Epithelial cell of prostate (primary cell): ENCODE measurements at regions not wholly inside any gene's neighbourhood (a gene's known extent, or its start where the extent isn't known, plus 50 kb on each side); places are given as distances from the start of the nearest gene placed in this dataset.

ENCODE experiments used
- DNase-seq: peaks from one replicate; pipeline ENCODE4 v3.0.0-alpha.2; 2011; ENCODE audit warnings: low read depth, low spot score
- H3K27ac ChIP-seq: fragments of 450-650 bp; 2 replicates; pipeline ENCODE4 v1.5.1; 2017; ENCODE audit warnings: mild to moderate bottlenecking

DNA sequence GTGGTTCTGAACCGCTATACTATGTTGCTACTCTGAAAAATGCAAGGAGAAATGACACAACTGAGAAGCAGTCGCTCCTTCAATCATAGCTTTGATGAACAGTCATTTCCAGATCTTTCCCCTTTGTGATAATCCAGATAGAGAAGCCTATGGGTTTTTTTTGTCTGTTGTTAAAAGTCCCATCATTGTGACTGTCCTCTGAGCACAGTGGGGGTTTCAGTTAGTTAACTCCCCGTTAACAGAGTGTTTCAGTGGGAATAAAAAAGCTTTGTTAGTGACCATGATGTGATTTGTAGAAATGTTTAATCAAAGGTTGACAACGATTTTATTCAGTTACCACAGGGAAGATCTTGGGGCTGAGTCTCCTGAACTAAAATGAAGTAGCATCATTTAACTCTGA is 176.2 kb upstream of the MAOA start:
- H3K27ac ChIP-seq, result no peak overlapping the region
- no peak for DNase-seq

GRCh38 chrX:43481576-43481975 is 174.5 kb upstream of the MAOA start:
- no peak overlapping the region for H3K27ac ChIP-seq
- DNase-seq, result no peak

DNA sequence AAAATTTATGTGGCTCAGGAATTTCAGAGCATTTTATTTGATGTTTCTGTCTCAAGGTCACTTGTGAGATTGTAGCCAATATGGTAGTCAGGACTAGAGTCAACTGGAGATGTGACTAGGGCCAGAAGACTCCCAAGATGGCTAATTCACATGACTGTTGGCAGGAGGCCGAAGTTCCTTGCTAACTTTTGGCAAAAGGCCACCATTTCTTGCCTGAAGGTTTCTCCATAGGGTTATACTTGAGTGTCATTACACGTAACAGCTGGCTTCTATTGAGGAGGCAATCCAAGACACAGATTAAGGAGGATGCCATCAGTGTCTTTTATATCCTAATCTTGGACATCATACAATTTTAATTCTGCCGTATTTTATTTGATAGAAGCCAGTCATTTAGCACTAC is 162.3 kb upstream of the MAOA start:
- H3K27ac ChIP-seq, result no peak overlapping the region
- no peak for DNase-seq

GRCh38 chrX:43500246-43500645 is 155.9 kb upstream of the MAOA start:
- no peak for DNase-seq
- H3K27ac ChIP-seq, result no peak overlapping the region

- no peak overlapping the region for H3K27ac ChIP-seq
- no peak for DNase-seq
These were observed 155.0 kb upstream of the MAOA start for GRCh38 chrX:43500996-43501694.

GRCh38 chrX:43504394-43504793 is 151.7 kb upstream of the MAOA start:
- DNase-seq, result no peak

GRCh38 chrX:43505769-43506168 is 150.3 kb upstream of the MAOA start:
- DNase-seq, result peak; percentile 5
- no peak overlapping the region for H3K27ac ChIP-seq

More at GRCh38 chrX:43504394-43504793, 151.7 kb upstream of the MAOA start:
- H3K27ac ChIP-seq, result no peak overlapping the region

DNA sequence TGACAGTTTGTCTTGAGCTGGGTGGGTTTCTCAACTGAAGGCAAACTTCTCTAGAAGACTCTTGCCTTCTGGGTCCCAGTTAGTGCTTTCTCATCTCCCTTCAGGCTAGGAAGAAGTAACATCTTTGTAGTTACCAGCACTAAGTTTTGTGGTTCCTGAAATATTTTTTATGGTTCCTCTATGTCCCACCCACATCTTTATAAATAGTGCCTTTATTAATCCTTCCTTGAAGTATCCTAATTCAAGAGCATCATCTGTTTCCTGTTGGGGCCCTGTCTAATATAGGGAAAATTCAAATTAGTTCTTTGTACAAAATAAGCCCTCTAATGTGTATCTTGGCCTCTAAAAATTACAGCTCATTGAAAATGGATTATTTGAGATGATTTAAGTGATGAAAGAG is 147.4 kb upstream of the MAOA start:
- H3K27ac ChIP-seq, result no peak overlapping the region
- DNase-seq, result no peak

DNA sequence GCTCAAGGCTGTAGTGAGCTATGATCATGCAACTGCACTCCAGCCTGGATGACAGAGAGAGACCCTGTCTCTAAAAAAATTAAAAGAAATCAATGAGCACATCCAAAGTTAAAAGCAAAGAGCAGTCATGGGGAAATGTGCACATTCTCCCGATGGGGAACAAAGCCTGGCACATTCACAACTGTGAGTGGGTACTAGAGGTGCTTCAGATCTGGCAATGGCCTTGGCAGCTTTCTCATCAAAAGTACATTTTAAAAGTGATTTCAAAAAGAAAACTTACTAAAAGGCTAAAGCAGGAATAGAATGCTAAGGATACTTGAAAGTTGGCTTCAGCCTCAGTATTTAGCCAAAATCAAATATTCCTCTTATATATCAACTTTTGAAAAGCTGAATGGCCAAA is 145.9 kb upstream of the MAOA start:
- DNase-seq, result no peak
- H3K27ac ChIP-seq, result no peak overlapping the region

DNA sequence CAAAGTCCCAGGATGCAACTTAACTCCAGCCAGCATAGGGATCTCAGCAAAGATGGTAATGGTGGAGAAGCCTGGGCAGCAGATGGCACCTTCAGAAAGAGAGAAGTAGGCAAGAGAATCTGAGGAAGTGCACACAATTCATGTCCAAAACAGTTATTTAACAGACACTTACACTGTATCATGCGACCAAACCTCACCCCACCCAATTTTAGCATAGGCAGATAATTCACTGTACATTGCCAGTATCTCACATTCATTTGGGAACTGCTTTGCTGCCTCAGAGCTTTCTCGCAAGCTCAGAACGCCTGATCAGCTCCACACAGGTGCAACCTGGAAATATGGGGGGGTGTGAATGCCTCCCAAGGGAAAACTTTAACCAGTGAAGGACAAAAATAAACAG is 143.0 kb upstream of the MAOA start:
- DNase-seq, result no peak
- no peak overlapping the region for H3K27ac ChIP-seq

GRCh38 chrX:43514820-43515219 is 141.3 kb upstream of the MAOA start:
- DNase-seq, result no peak
- no peak overlapping the region for H3K27ac ChIP-seq

DNA sequence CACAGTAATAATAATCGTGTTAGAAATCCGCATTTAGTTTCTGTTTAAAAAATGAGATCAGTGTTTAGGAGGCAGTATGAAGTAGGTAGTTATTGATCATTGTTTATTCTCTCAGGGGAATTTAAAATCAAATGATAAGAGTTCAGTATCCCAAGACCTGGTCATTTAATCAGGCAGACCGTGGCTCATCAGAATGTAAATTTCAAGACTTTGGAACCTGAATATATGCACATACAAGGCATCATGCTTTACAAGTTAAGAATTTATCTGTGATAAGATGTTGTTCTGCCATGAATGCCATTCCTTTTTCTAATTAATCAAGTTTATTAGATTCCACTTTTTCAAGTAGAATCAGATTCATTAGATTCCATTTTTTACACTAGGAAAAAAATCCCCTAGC is 133.5 kb upstream of the MAOA start:
- DNase-seq, result no peak

DNA sequence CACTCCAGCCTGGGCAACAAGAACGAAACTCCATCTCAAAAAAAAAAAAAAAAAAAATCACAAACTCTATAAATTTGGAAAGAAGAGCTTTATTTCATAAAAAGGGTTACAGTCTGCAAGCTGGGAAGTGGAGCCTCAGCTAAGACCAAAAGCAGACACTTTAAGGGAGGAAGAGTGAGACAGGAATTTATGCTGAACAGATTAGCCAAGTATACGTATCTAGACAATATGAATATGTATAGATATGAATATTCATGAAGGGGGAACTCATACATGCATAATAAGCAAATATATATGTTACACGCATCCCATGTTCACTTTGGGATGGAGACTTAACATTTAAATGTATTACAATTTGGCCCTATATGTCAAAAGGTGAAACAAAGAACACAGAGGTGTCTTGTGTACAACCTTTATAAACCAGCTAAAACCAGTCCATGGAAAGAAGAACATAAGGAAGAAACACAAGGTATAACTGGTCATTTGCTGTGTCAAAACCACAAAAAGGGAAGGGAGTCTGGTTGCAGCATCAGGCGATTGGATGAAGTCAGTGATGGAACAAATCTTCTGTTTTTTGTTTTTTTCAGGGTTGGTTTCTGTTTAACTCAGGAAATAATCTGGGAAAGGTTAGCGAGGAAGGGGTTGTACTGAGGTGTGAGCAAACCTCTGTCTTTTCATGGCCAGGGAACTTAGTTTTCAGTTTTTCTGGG is 130.0 kb upstream of the MAOA start:
- no peak overlapping the region for H3K27ac ChIP-seq
- DNase-seq, result no peak

More for the DNA sequence above, 133.5 kb upstream of the MAOA start:
- no peak overlapping the region for H3K27ac ChIP-seq

- no peak for DNase-seq
- no peak overlapping the region for H3K27ac ChIP-seq
These were observed 129.2 kb upstream of the MAOA start for GRCh38 chrX:43526878-43527277.

- no peak overlapping the region for H3K27ac ChIP-seq
- DNase-seq, result no peak
These were observed 128.3 kb upstream of the MAOA start for GRCh38 chrX:43527801-43528200.

- DNase-seq, result no peak
- no peak overlapping the region for H3K27ac ChIP-seq
These were observed 125.3 kb upstream of the MAOA start for GRCh38 chrX:43530837-43531236.

GRCh38 chrX:43540318-43540717 is 115.8 kb upstream of the MAOA start:
- no peak overlapping the region for H3K27ac ChIP-seq
- no peak for DNase-seq

DNA sequence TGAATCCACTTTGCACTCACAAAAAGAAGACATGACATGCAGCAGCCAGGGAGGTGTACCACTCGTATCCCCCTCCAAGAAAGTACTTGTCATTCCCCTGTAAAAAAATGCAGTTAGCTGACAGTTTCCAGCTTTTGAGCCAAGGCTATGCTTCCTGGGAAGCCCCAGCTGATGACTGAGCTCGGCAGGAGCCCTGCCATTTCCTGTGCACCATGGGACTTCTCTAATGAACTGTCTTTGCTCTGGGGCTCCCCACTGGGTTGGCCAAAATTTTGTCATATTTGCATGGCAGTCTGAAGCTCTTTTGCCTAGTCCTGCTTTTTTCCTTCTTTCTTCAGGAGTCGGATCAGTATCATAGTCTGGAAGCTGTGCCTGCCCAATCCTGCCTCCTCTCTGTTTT is 104.5 kb upstream of the MAOA start:
- no peak overlapping the region for H3K27ac ChIP-seq
- no peak for DNase-seq

GRCh38 chrX:43552156-43552555 is 103.9 kb upstream of the MAOA start:
- no peak overlapping the region for H3K27ac ChIP-seq
- DNase-seq, result peak; percentile 27

DNA sequence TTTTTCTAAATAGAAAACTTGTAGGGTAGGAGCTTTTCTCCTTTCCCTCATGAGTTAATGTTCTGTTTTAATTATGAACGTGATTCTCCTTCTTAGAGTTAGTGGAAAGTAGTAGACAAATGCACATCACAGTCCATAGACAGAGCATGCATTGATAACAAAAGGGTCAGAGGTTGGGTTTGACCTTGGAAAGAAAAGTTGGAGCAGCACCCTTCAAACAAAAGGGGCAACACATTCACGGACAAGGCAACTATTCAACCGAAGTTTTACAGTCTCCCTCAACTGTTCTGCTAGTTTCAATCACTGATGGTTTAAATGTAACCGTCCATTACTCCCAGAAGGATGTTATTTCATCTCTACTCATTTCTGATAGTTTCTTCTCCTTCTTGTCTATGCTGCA is 103.4 kb upstream of the MAOA start:
- no peak for DNase-seq
- H3K27ac ChIP-seq, result no peak overlapping the region

- no peak for DNase-seq
- H3K27ac ChIP-seq, result no peak overlapping the region
These were observed 102.8 kb upstream of the MAOA start for GRCh38 chrX:43553257-43553656.

DNA sequence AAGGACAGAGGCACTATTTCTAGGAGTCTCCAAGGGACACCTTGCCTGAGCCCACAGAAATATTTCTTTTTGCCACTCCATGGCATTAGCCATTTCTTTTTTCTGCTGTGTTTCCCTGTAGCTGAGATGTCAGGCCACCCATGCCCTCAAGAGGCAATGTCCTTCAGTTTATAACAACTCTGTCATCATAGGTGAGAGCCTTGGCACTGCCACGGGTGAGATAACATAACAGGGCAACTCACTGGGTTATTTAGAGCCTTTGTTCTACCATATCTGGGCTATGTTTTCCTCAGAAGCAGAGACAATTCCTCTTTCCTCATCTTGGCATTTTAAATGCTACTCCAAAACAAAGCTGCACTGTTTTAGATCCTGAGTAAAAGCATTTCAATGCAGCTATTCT is 99.9 kb upstream of the MAOA start:
- DNase-seq, result no peak
- no peak overlapping the region for H3K27ac ChIP-seq
